T-helper 1 cell (primary cell): ENCODE measurements at regions not wholly inside any gene's neighbourhood (a gene's known extent, or its start where the extent isn't known, plus 50 kb on each side); places are given as distances from the start of the nearest gene placed in this dataset.

Experiments used
- DNase-seq, 5 donors: peaks; one replicate each; pipeline ENCODE4 v3.0.0-alpha.2; 2012 to 2020

- no peak for DNase-seq
Measured at GRCh38 chr3:77869423-77869822, 829.5 kb downstream of the ROBO2 start.

GRCh38 chr3:77871436-77871835 lies 831.5 kb downstream of the ROBO2 start:
- DNase-seq, result no peak

GRCh38 chr3:77873598-77873997 lies 833.7 kb downstream of the ROBO2 start:
- DNase-seq, result no peak

- no peak for DNase-seq
Measured at GRCh38 chr3:77885381-77885780, 845.5 kb downstream of the ROBO2 start.

GRCh38 chr3:77887611-77888010 lies 847.7 kb downstream of the ROBO2 start:
- no peak for DNase-seq

GRCh38 chr3:77889616-77890015 lies 849.7 kb downstream of the ROBO2 start:
- no peak for DNase-seq

GRCh38 chr3:77898621-77899020 lies 858.7 kb downstream of the ROBO2 start:
- no peak for DNase-seq

- no peak for DNase-seq
Measured at GRCh38 chr3:77902675-77903074, 862.8 kb downstream of the ROBO2 start.

GRCh38 chr3:77906102-77906709 lies 866.3 kb downstream of the ROBO2 start:
- no peak for DNase-seq

GRCh38 chr3:77913524-77914174 lies 873.8 kb downstream of the ROBO2 start:
- no peak for DNase-seq

GRCh38 chr3:77915336-77915735 lies 875.4 kb downstream of the ROBO2 start:
- no peak for DNase-seq

GRCh38 chr3:77917225-77917624 lies 877.3 kb downstream of the ROBO2 start:
- no peak for DNase-seq

- no peak for DNase-seq
Measured at GRCh38 chr3:77919244-77919643, 879.3 kb downstream of the ROBO2 start.

- no peak for DNase-seq
Measured at GRCh38 chr3:77931255-77932009, 891.5 kb downstream of the ROBO2 start.

GRCh38 chr3:77932926-77933325 lies 893.0 kb downstream of the ROBO2 start:
- no peak for DNase-seq

- no peak for DNase-seq
Measured at GRCh38 chr3:77933926-77934325, 894.0 kb downstream of the ROBO2 start.

GRCh38 chr3:77935418-77935817 lies 895.5 kb downstream of the ROBO2 start:
- no peak for DNase-seq

GRCh38 chr3:77939726-77940125 lies 899.8 kb downstream of the ROBO2 start:
- DNase-seq, result no peak

- no peak for DNase-seq
Measured at GRCh38 chr3:77943598-77943997, 903.7 kb downstream of the ROBO2 start.

- no peak for DNase-seq
Measured at GRCh38 chr3:77945320-77945719, 905.4 kb downstream of the ROBO2 start.

- no peak for DNase-seq
Measured at GRCh38 chr3:77947671-77948070, 907.8 kb downstream of the ROBO2 start.

- no peak for DNase-seq
Measured at GRCh38 chr3:77967621-77968020, 927.7 kb downstream of the ROBO2 start.

- DNase-seq, result no peak
Measured at GRCh38 chr3:77976079-77976478, 936.2 kb downstream of the ROBO2 start.

GRCh38 chr3:78003090-78003489 lies 963.2 kb downstream of the ROBO2 start:
- DNase-seq, result peak in 1 of 5 donors; percentile 7
